ENCODE measurements at regions not wholly inside any gene's neighbourhood (a gene's known extent, or its start where the extent isn't known, plus 50 kb on each side); places are given as distances from the start of the nearest gene placed in this dataset.

DNA sequence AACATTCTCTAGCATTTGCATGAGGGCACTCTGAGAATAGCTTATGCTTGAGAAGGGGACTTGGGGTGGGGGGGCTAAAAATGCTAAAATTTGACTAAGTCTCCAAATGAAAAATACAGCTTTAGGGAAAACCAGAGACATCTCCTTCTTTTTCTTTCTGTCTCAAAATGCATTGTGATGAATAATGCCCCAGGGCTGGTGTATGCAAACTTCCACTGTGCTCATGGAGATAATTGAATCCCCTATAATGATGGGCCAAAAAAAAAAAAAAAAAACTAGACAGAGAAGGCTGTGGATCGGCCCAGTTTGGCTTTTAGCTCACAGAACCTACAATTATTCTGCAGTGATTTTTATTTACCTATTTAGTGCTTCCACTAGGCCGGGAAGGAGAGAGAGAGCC is 147.9 kb upstream of the RORA start:
- no peak overlapping the region for H3K4me2 ChIP-seq
- H3K27ac ChIP-seq = no peak overlapping the region
- TF ChIP-seq EZH2 (IDR thresholded peaks at IDR 0.05; ENCODE audit: borderline replicate concordance) (no peak), CTCF (IDR thresholded peaks at IDR 0.05; ENCODE audit: poor library complexity) (no peak), EZH2phosphoT487 (IDR thresholded peaks at IDR 0.05; ENCODE audit: low read depth, severe bottlenecking, unreplicated experiment) (no peak)
- no peaks in the 10 kb centered on the region for H3K9me3 ChIP-seq (ENCODE audit: low read depth)
- peaks cover 5% of the 10 kb centered on the region for H3K27me3 ChIP-seq
- H3K36me3 ChIP-seq (replicated peaks; ENCODE audit: insufficient read depth, low read depth) = no peaks in the 10 kb centered on the region
- H3K79me2 ChIP-seq = no peaks in the 10 kb centered on the region
- H4K20me1 ChIP-seq (ENCODE audit: insufficient read depth, poor library complexity, severe bottlenecking) = no peaks in the 10 kb centered on the region
- H3K4me1 ChIP-seq (ENCODE audit: insufficient read depth) = no peaks in the 10 kb centered on the region
- WGBS (ENCODE audit: low lambda C conversion rate, missing lambda C conversion rate) = 78% methylated on average over 2 of the region's 2 CpGs
- no peak for DNase-seq (ENCODE audit: low spot score)
- no peak overlapping the region for H3K4me3 ChIP-seq
- H2AFZ ChIP-seq = no peak overlapping the region
- no peaks in the 10 kb centered on the region for H3K9me2 ChIP-seq (replicated peaks; ENCODE audit: insufficient read depth)

DNA sequence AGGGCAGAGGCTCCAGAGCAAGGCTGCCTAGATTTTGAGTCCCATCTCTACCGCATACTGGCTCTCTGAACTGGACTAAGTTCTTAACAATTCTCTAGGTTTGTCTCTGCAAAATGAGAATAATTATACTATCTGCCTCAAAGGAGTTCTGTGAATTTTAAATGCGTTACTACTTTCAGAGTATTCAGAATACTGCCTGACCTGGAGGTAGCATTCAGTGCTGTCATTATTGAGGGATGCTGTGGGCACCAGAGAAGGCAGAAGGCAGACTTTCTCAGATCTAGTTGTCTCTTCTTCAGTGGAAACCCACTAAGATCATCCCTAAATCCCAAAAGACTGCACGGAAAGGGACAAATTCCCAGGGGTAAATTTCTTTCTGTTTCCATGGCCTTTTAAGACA is 147.4 kb upstream of the RORA start:
- Histone ChIP-seq H3K4me1 (ENCODE audit: insufficient read depth) (no peaks in the 10 kb centered on the region), H3K36me3 (replicated peaks; ENCODE audit: insufficient read depth, low read depth) (no peaks in the 10 kb centered on the region), H3K79me2 (no peaks in the 10 kb centered on the region), H3K4me3 (no peak overlapping the region), H3K9me2 (replicated peaks; ENCODE audit: insufficient read depth) (no peaks in the 10 kb centered on the region), H3K9me3 (ENCODE audit: low read depth) (no peaks in the 10 kb centered on the region), H2AFZ (no peak overlapping the region), H3K27ac (no peak overlapping the region), H3K27me3 (peaks cover 5% of the 10 kb centered on the region), H3K4me2 (no peak overlapping the region), H4K20me1 (ENCODE audit: insufficient read depth, poor library complexity, severe bottlenecking) (no peaks in the 10 kb centered on the region)
- DNase-seq (ENCODE audit: low spot score) = no peak
- no peak for TF ChIP-seq CTCF (IDR thresholded peaks at IDR 0.05; ENCODE audit: poor library complexity)
- TF ChIP-seq EZH2phosphoT487 (IDR thresholded peaks at IDR 0.05; ENCODE audit: low read depth, severe bottlenecking, unreplicated experiment) = no peak
- no peak for TF ChIP-seq EZH2 (IDR thresholded peaks at IDR 0.05; ENCODE audit: borderline replicate concordance)
- WGBS (ENCODE audit: low lambda C conversion rate, missing lambda C conversion rate) = 94% methylated on average over 3 of the region's 3 CpGs

GRCh38 chr15:61374848-61375247 is 145.7 kb upstream of the RORA start:
- TF ChIP-seq CTCF (IDR thresholded peaks at IDR 0.05; ENCODE audit: poor library complexity) (no peak), EZH2 (IDR thresholded peaks at IDR 0.05; ENCODE audit: borderline replicate concordance) (no peak), EZH2phosphoT487 (IDR thresholded peaks at IDR 0.05; ENCODE audit: low read depth, severe bottlenecking, unreplicated experiment) (no peak)
- WGBS (ENCODE audit: low lambda C conversion rate, missing lambda C conversion rate) = 73% methylated on average over 2 of the region's 2 CpGs
- H3K27ac ChIP-seq = no peak overlapping the region
- H3K4me2 ChIP-seq = no peak overlapping the region
- no peak overlapping the region for H2AFZ ChIP-seq
- H3K36me3 ChIP-seq (replicated peaks; ENCODE audit: insufficient read depth, low read depth) = no peaks in the 10 kb centered on the region
- no peaks in the 10 kb centered on the region for H3K79me2 ChIP-seq
- no peaks in the 10 kb centered on the region for H3K9me2 ChIP-seq (replicated peaks; ENCODE audit: insufficient read depth)
- H3K4me3 ChIP-seq = no peak overlapping the region
- peaks cover 5% of the 10 kb centered on the region for H3K27me3 ChIP-seq
- no peak for DNase-seq (ENCODE audit: low spot score)
- no peaks in the 10 kb centered on the region for H3K9me3 ChIP-seq (ENCODE audit: low read depth)
- H3K4me1 ChIP-seq (ENCODE audit: insufficient read depth) = no peaks in the 10 kb centered on the region
- no peaks in the 10 kb centered on the region for H4K20me1 ChIP-seq (ENCODE audit: insufficient read depth, poor library complexity, severe bottlenecking)

GRCh38 chr15:61367953-61368352 is 138.9 kb upstream of the RORA start:
- no peak for DNase-seq (ENCODE audit: low spot score)
- Histone ChIP-seq H3K4me3 (no peak overlapping the region), H3K9me2 (replicated peaks; ENCODE audit: insufficient read depth) (no peaks in the 10 kb centered on the region), H3K27me3 (no peaks in the 10 kb centered on the region), H3K36me3 (replicated peaks; ENCODE audit: insufficient read depth, low read depth) (no peaks in the 10 kb centered on the region), H3K4me2 (no peak overlapping the region), H3K4me1 (ENCODE audit: insufficient read depth) (no peaks in the 10 kb centered on the region), H3K9me3 (ENCODE audit: low read depth) (no peaks in the 10 kb centered on the region), H4K20me1 (ENCODE audit: insufficient read depth, poor library complexity, severe bottlenecking) (no peaks in the 10 kb centered on the region), H3K79me2 (no peaks in the 10 kb centered on the region), H2AFZ (no peak overlapping the region), H3K27ac (no peak overlapping the region)
- TF ChIP-seq EZH2 (IDR thresholded peaks at IDR 0.05; ENCODE audit: borderline replicate concordance) = no peak
- TF ChIP-seq EZH2phosphoT487 (IDR thresholded peaks at IDR 0.05; ENCODE audit: low read depth, severe bottlenecking, unreplicated experiment) = no peak
- no peak for TF ChIP-seq CTCF (IDR thresholded peaks at IDR 0.05; ENCODE audit: poor library complexity)
- 95% methylated on average over 2 of the region's 2 CpGs for WGBS (ENCODE audit: low lambda C conversion rate, missing lambda C conversion rate)
